Trophoblast cell (in vitro differentiated cells and primary cell): ENCODE measurements at regions not wholly inside any gene's neighbourhood (a gene's known extent, or its start where the extent isn't known, plus 50 kb on each side); places are given as distances from the start of the nearest gene placed in this dataset.
"Not testable (repeated sequence)": the region's sequence is repeated elsewhere in the genome, so short reads cannot be mapped to it uniquely, and the experiment has no call there.

Source experiments
- DNase-seq, 2 donors: peaks; one replicate each; pipeline ENCODE4 v3.0.0-alpha.2; 2016
- H2AFZ ChIP-seq: 2 replicates; pipeline ENCODE4 v1.6.1; 2013; ENCODE audit warnings: low read length, moderate library complexity, mild to moderate bottlenecking; ENCODE audit not compliant: insufficient read depth, poor library complexity
- H2AK5ac ChIP-seq: 2 replicates; pipeline ENCODE4 v1.6.1; 2013; ENCODE audit warnings: mild to moderate bottlenecking, low read length
- H2BK120ac ChIP-seq: 2 replicates; pipeline ENCODE4 v1.6.1; 2013; ENCODE audit warnings: low read length, mild to moderate bottlenecking, moderate library complexity; ENCODE audit not compliant: insufficient read depth, poor library complexity
- H2BK12ac ChIP-seq: 2 replicates; pipeline ENCODE4 v1.6.1; 2013; ENCODE audit warnings: mild to moderate bottlenecking, low read length, moderate library complexity
- H2BK5ac ChIP-seq: 2 replicates; pipeline ENCODE4 v1.6.1; 2013; ENCODE audit warnings: low read length, low read depth, moderate library complexity, mild to moderate bottlenecking; ENCODE audit not compliant: poor library complexity
- H3K14ac ChIP-seq: 2 replicates; pipeline ENCODE4 v1.6.1; 2013; ENCODE audit warnings: mild to moderate bottlenecking, low read length
- H3K18ac ChIP-seq: 2 replicates; pipeline ENCODE4 v1.6.1; 2013; ENCODE audit warnings: mild to moderate bottlenecking, low read length
- H3K23ac ChIP-seq: 2 replicates; pipeline ENCODE4 v1.6.1; 2013; ENCODE audit warnings: low read length
- H3K27ac ChIP-seq: 2 replicates; pipeline ENCODE4 v1.5.1; 2013; ENCODE audit warnings: low read depth, mild to moderate bottlenecking, inconsistent platforms, low read length, moderate library complexity
- H3K27me3 ChIP-seq: 2 replicates; pipeline ENCODE4 v1.6.1; 2013; ENCODE audit warnings: inconsistent platforms, mild to moderate bottlenecking, low read length, moderate library complexity; ENCODE audit not compliant: insufficient read depth
- H3K36me3 ChIP-seq, 2 experiments: 1 replicate in 1 of 2; 2 replicates in 1 of 2; pipeline ENCODE4 v1.6.1; 2013; ENCODE audit warnings: low read length in 2 of 2, mild to moderate bottlenecking in 2 of 2, moderate library complexity in 1 of 2; ENCODE audit not compliant: insufficient read depth in 2 of 2, control insufficient read depth in 1 of 2
- H3K4ac ChIP-seq: 2 replicates; pipeline ENCODE4 v1.6.1; 2013; ENCODE audit warnings: low read depth, mild to moderate bottlenecking, low read length, moderate library complexity
- H3K4me1 ChIP-seq, 2 experiments: 1 replicate in 1 of 2; 2 replicates in 1 of 2; pipeline ENCODE4 v1.6.1; 2013; ENCODE audit warnings: low read length in 2 of 2, mild to moderate bottlenecking in 2 of 2, moderate library complexity in 1 of 2; ENCODE audit not compliant: insufficient read depth in 2 of 2, control insufficient read depth in 1 of 2
- H3K4me2 ChIP-seq: 2 replicates; pipeline ENCODE4 v1.6.1; 2013; ENCODE audit warnings: inconsistent platforms, mild to moderate bottlenecking, low read length, moderate library complexity
- H3K4me3 ChIP-seq: 2 replicates; pipeline ENCODE4 v1.5.1; 2013; ENCODE audit warnings: mild to moderate bottlenecking, low read depth, low read length, inconsistent platforms
- H3K79me1 ChIP-seq: one replicate; pipeline ENCODE4 v1.6.1; 2013; ENCODE audit warnings: low read length
- H3K79me2 ChIP-seq: 2 replicates; pipeline ENCODE4 v1.6.1; 2013; ENCODE audit warnings: low read length, mild to moderate bottlenecking; ENCODE audit not compliant: control insufficient read depth, insufficient read depth, poor library complexity
- H3K9ac ChIP-seq: 2 replicates; pipeline ENCODE4 v1.6.1; 2013; ENCODE audit warnings: mild to moderate bottlenecking, low read length
- H3K9me3 ChIP-seq: 2 replicates; pipeline ENCODE4 v1.6.1; 2013; ENCODE audit warnings: low read depth, mild to moderate bottlenecking, control low read depth, inconsistent platforms, low read length; ENCODE audit not compliant: insufficient read depth
- H4K12ac ChIP-seq: 2 replicates; pipeline ENCODE4 v1.6.1; 2013; ENCODE audit warnings: low read depth, mild to moderate bottlenecking, low read length, moderate library complexity
- H4K8ac ChIP-seq: 2 replicates; pipeline ENCODE4 v1.6.1; 2013; ENCODE audit warnings: low read depth, mild to moderate bottlenecking, low read length, moderate library complexity
- H4K91ac ChIP-seq: one replicate; pipeline ENCODE4 v1.6.1; 2013; ENCODE audit warnings: low read depth, mild to moderate bottlenecking, low read length, moderate library complexity
- WGBS: extraction: QIAGEN DNeasy Blood & Tissue Kit; methylation state at CpG from one replicate; pipeline ENCODE4 v1.1.7; 2013; ENCODE audit warnings: missing lambda C conversion rate; ENCODE audit not compliant: insufficient read length, insufficient coverage; ENCODE audit errors: extremely low coverage; 5-methylcytosine and 5-hydroxymethylcytosine counted together

GRCh38 chr14:86065407-86065806 lies 535.5 kb downstream of the FLRT2 start:
- no peak overlapping the region for H4K91ac ChIP-seq
- no peaks in the 10 kb centered on the region for H3K27me3 ChIP-seq
- H2AK5ac ChIP-seq = no peak overlapping the region
- no peak overlapping the region for H3K18ac ChIP-seq
- no peak for DNase-seq
- no peaks in the 10 kb centered on the region for H3K79me2 ChIP-seq
- H3K23ac ChIP-seq = no peak overlapping the region
- no peak overlapping the region for H4K8ac ChIP-seq
- WGBS = no CpG with 5 or more reads among the region's 3 CpGs
- no peak overlapping the region for H3K4me2 ChIP-seq
- no peak overlapping the region for H3K27ac ChIP-seq
- no peak overlapping the region for H2AFZ ChIP-seq
- H2BK12ac ChIP-seq = no peak overlapping the region
- H2BK5ac ChIP-seq = no peak overlapping the region
- no peak overlapping the region for H4K12ac ChIP-seq
- no peak overlapping the region for H3K4me3 ChIP-seq
- H3K14ac ChIP-seq = no peak overlapping the region
- no peak overlapping the region for H3K9ac ChIP-seq
- H3K36me3 ChIP-seq = no peaks in the 10 kb centered on the region
- no peak overlapping the region for H3K4ac ChIP-seq
- no peak overlapping the region for H2BK120ac ChIP-seq
- H3K4me1 ChIP-seq = no peaks in the 10 kb centered on the region
- no peaks in the 10 kb centered on the region for H3K9me3 ChIP-seq
- no peaks in the 10 kb centered on the region for H3K79me1 ChIP-seq

- not testable (repeated sequence) for H2AK5ac ChIP-seq, H4K12ac ChIP-seq, H3K18ac ChIP-seq, H3K36me3 ChIP-seq, H4K91ac ChIP-seq, H3K4me2 ChIP-seq, H3K14ac ChIP-seq, H3K9me3 ChIP-seq, H3K27ac ChIP-seq, H3K9ac ChIP-seq, H2BK5ac ChIP-seq, H2AFZ ChIP-seq, H3K27me3 ChIP-seq, H2BK120ac ChIP-seq, DNase-seq, H3K23ac ChIP-seq, H3K79me2 ChIP-seq, H3K4ac ChIP-seq, H3K4me1 ChIP-seq, H2BK12ac ChIP-seq, H3K79me1 ChIP-seq, H4K8ac ChIP-seq, H3K4me3 ChIP-seq
Measured at GRCh38 chr14:86064595-86064994, 534.7 kb downstream of the FLRT2 start.

- DNase-seq = peak in 1 of 2 donors; percentile 27
- Histone ChIP-seq H3K23ac (no peak overlapping the region), H4K8ac (no peak overlapping the region), H3K79me1 (no peaks in the 10 kb centered on the region), H3K4me3 (no peak overlapping the region), H3K18ac (no peak overlapping the region), H3K4me1 (no peaks in the 10 kb centered on the region), H3K14ac (no peak overlapping the region), H2AK5ac (no peak overlapping the region), H4K91ac (no peak overlapping the region), H3K27me3 (no peaks in the 10 kb centered on the region), H2BK5ac (no peak overlapping the region), H3K27ac (no peak overlapping the region), H3K4me2 (no peak overlapping the region), H4K12ac (no peak overlapping the region), H2BK12ac (no peak overlapping the region), H3K4ac (no peak overlapping the region), H3K9ac (no peak overlapping the region), H2AFZ (no peak overlapping the region), H3K79me2 (no peaks in the 10 kb centered on the region), H3K9me3 (no peaks in the 10 kb centered on the region), H3K36me3 (no peaks in the 10 kb centered on the region), H2BK120ac (no peak overlapping the region)
- WGBS = no CpG with 5 or more reads among the region's 3 CpGs
Measured at GRCh38 chr14:86057018-86057667, 527.2 kb downstream of the FLRT2 start.

GRCh38 chr14:86055512-86056075 lies 525.6 kb downstream of the FLRT2 start:
- no peak overlapping the region for H2BK5ac ChIP-seq
- H3K9me3 ChIP-seq = no peaks in the 10 kb centered on the region
- no peak overlapping the region for H3K18ac ChIP-seq
- no peak overlapping the region for H2BK120ac ChIP-seq
- no peak overlapping the region for H3K9ac ChIP-seq
- no peak overlapping the region for H3K23ac ChIP-seq
- no CpG with 5 or more reads among the region's 3 CpGs for WGBS
- H2AFZ ChIP-seq = no peak overlapping the region
- no peak overlapping the region for H2BK12ac ChIP-seq
- H3K4me3 ChIP-seq = no peak overlapping the region
- no peak overlapping the region for H3K14ac ChIP-seq
- H2AK5ac ChIP-seq = no peak overlapping the region
- no peaks in the 10 kb centered on the region for H3K4me1 ChIP-seq
- H3K36me3 ChIP-seq = no peaks in the 10 kb centered on the region
- no peak overlapping the region for H4K91ac ChIP-seq
- H3K4ac ChIP-seq = no peak overlapping the region
- H4K12ac ChIP-seq = no peak overlapping the region
- DNase-seq = peak in 1 of 2 donors; percentile 0
- no peak overlapping the region for H4K8ac ChIP-seq
- H3K79me1 ChIP-seq = no peaks in the 10 kb centered on the region
- H3K27me3 ChIP-seq = no peaks in the 10 kb centered on the region
- no peak overlapping the region for H3K4me2 ChIP-seq
- H3K79me2 ChIP-seq = no peaks in the 10 kb centered on the region
- H3K27ac ChIP-seq = no peak overlapping the region
